DOHH2 (cell line): ENCODE measurements at regions not wholly inside any gene's neighbourhood (a gene's known extent, or its start where the extent isn't known, plus 50 kb on each side); places are given as distances from the start of the nearest gene placed in this dataset.
"Not testable (repeated sequence)": the region's sequence is repeated elsewhere in the genome, so short reads cannot be mapped to it uniquely, and the experiment has no call there.

Experiments
- H3F3A ChIP-seq: fragments of 200-600 bp; sonication (generic), shearing (Covaris generic); 2 replicates; pipeline ENCODE4 v1.6.0; 2016; ENCODE audit warnings: antibody characterized with exemption, mild to moderate bottlenecking; ENCODE audit not compliant: control insufficient read depth, insufficient read depth
- H3K27ac ChIP-seq: fragments of 200-600 bp; sonication (generic); 2 replicates; pipeline ENCODE4 v1.5.1; 2014; ENCODE audit warnings: low read depth, mild to moderate bottlenecking, low read length, moderate library complexity
- H3K27me3 ChIP-seq: fragments of 200-600 bp; sonication (generic); 2 replicates; pipeline ENCODE4 v1.6.1; 2014; ENCODE audit warnings: mild to moderate bottlenecking, low read length, mixed read lengths; ENCODE audit not compliant: control insufficient read depth
- H3K36me3 ChIP-seq: fragments of 200-600 bp; sonication (generic); 2 replicates; pipeline ENCODE4 v1.6.1; 2014; ENCODE audit warnings: mild to moderate bottlenecking, low read length, moderate library complexity, mixed read lengths; ENCODE audit not compliant: control insufficient read depth
- H3K4me1 ChIP-seq: fragments of 200-600 bp; sonication (generic); 2 replicates; pipeline ENCODE4 v1.6.1; 2014; ENCODE audit warnings: mild to moderate bottlenecking, low read length, mixed read lengths; ENCODE audit not compliant: control insufficient read depth
- H3K4me2 ChIP-seq: fragments of 200-600 bp; sonication (generic); 2 replicates; pipeline ENCODE4 v1.6.0; 2014; ENCODE audit warnings: mild to moderate bottlenecking, low read length, moderate library complexity
- H3K4me3 ChIP-seq: fragments of 200-600 bp; sonication (generic); 2 replicates; pipeline ENCODE4 v1.5.1; 2014; ENCODE audit warnings: mild to moderate bottlenecking, low read length, mixed read lengths
- H3K79me2 ChIP-seq: fragments of 200-600 bp; sonication (generic); 2 replicates; pipeline ENCODE4 v1.6.1; 2014; ENCODE audit warnings: mild to moderate bottlenecking, low read length, mixed read lengths; ENCODE audit not compliant: control insufficient read depth
- H3K9me2 ChIP-seq: fragments of 200-600 bp; sonication (generic); replicated peaks from 2 replicates; pipeline ENCODE4 v1.6.1; 2014; ENCODE audit warnings: mild to moderate bottlenecking, low read length, mixed read lengths; ENCODE audit not compliant: control insufficient read depth
- H3K9me3 ChIP-seq: fragments of 200-600 bp; sonication (generic); 2 replicates; pipeline ENCODE4 v1.6.1; 2014; ENCODE audit warnings: antibody characterized with exemption, low read length, mixed read lengths; ENCODE audit not compliant: control insufficient read depth, insufficient read depth
- H4K20me1 ChIP-seq: fragments of 200-600 bp; sonication (generic); 2 replicates; pipeline ENCODE4 v1.6.0; 2014; ENCODE audit warnings: low read depth, mild to moderate bottlenecking, antibody characterized with exemption, low read length, moderate library complexity; ENCODE audit not compliant: control insufficient read depth, insufficient read depth
- CTCF ChIP-seq: fragments of 200-600 bp; sonication (generic); IDR thresholded peaks from one replicate; pipeline ENCODE4 v1.5.1; 2014; ENCODE audit warnings: antibody characterized with exemption, mild to moderate bottlenecking, low read depth, low read length; ENCODE audit not compliant: poor library complexity, severe bottlenecking
- EZH2phosphoT487 ChIP-seq: fragments of 200-600 bp; sonication (generic); IDR thresholded peaks from 2 replicates; pipeline ENCODE4 v1.6.1; 2017; ENCODE audit warnings: borderline replicate concordance, mild to moderate bottlenecking, antibody characterized with exemption, low read length, moderate library complexity, mixed read lengths

DNA sequence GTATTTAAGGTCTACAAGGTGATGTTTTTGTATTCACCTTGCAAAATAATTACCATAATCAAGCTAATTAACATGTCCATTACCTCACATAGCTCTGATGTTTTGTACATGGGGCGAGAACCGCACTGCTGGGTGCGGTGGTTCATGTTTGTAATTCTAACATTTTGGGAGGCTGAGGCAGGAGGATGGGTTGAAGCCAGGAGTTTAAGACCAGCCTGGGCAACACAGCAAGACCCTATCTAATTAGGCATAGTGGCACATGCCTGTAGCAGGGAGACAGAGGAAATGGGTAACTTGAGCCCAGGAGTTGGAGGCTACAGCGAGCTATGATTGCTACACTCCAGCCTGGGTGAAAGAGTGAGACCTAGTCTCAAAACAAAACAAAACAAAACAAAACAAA is 248.2 kb upstream of the NSMCE3 start:
- H3K27ac ChIP-seq = no peak overlapping the region
- H3F3A ChIP-seq = no peaks in the 10 kb centered on the region
- no peaks in the 10 kb centered on the region for H3K4me1 ChIP-seq
- no peaks in the 10 kb centered on the region for H3K9me2 ChIP-seq
- H3K79me2 ChIP-seq = no peaks in the 10 kb centered on the region
- TF ChIP-seq CTCF (no peak), EZH2phosphoT487 (no peak)
- no peak overlapping the region for H3K4me3 ChIP-seq
- no peaks in the 10 kb centered on the region for H4K20me1 ChIP-seq
- no peaks in the 10 kb centered on the region for H3K27me3 ChIP-seq
- H3K4me2 ChIP-seq = no peak overlapping the region
- H3K36me3 ChIP-seq = no peaks in the 10 kb centered on the region
- H3K9me3 ChIP-seq = no peaks in the 10 kb centered on the region; the same call in 1 of the 2 replicates

DNA sequence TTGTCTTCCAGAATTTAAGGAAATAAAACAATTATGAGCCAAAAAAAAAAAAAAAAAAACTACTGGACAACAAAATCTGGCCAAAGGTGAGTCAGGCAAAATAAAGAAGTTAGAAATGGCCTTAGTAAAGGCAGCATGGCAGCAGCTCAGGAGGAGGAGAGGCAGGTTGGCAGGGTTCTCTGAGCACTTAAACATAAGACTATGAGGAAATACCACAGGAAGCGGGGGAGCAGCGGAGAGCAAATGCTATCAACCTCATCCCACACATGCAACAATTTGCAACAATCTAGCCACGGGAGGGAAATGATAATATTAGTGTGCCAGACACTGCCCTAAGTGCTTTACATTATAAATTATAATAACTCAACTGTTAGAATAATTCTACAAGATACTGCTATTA is 247.3 kb upstream of the NSMCE3 start:
- Histone ChIP-seq H3K27ac (no peak overlapping the region), H3K4me3 (no peak overlapping the region), H3K27me3 (no peaks in the 10 kb centered on the region), H3K9me3 (no peaks in the 10 kb centered on the region; the same call in 1 of the 2 replicates), H4K20me1 (no peaks in the 10 kb centered on the region), H3K9me2 (no peaks in the 10 kb centered on the region), H3K79me2 (no peaks in the 10 kb centered on the region), H3K36me3 (no peaks in the 10 kb centered on the region), H3K4me2 (no peak overlapping the region), H3F3A (no peaks in the 10 kb centered on the region), H3K4me1 (no peaks in the 10 kb centered on the region)
- no peak for TF ChIP-seq CTCF

DNA sequence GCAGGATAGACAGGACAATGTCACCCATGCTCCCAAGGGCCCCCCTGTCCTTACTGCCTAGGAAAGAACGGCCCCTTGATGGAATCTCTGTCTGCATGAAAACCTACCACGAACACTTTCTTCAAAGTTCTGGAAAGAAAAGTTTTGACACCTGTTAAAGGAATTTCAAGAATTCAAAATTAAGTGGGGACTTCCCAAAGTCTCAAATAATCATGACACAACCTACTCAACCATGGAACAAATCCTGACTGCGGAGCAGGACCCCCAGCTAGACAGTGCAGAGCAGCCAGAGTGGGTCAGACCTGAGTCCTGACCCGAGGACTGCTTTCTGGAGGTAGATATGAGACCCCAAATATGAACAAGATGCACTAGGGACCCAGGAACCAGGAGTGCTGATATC is 245.3 kb upstream of the NSMCE3 start:
- Histone ChIP-seq H3K79me2 (no peaks in the 10 kb centered on the region), H3F3A (no peaks in the 10 kb centered on the region), H3K4me1 (no peaks in the 10 kb centered on the region), H3K4me3 (no peak overlapping the region), H3K9me3 (no peaks in the 10 kb centered on the region; the same call in 1 of the 2 replicates), H3K36me3 (no peaks in the 10 kb centered on the region), H3K4me2 (no peak overlapping the region), H4K20me1 (no peaks in the 10 kb centered on the region), H3K27me3 (no peaks in the 10 kb centered on the region), H3K27ac (no peak overlapping the region), H3K9me2 (no peaks in the 10 kb centered on the region)
- TF ChIP-seq CTCF (no peak), EZH2phosphoT487 (no peak)

GRCh38 chr15:29511663-29512062 is 242.0 kb upstream of the NSMCE3 start:
- no peaks in the 10 kb centered on the region for H4K20me1 ChIP-seq
- H3K4me2 ChIP-seq = no peak overlapping the region
- no peaks in the 10 kb centered on the region for H3F3A ChIP-seq
- TF ChIP-seq CTCF (no peak), EZH2phosphoT487 (no peak)
- H3K4me1 ChIP-seq = no peaks in the 10 kb centered on the region
- H3K9me3 ChIP-seq = no peaks in the 10 kb centered on the region
- H3K27ac ChIP-seq = no peak overlapping the region
- no peaks in the 10 kb centered on the region for H3K27me3 ChIP-seq
- no peaks in the 10 kb centered on the region for H3K9me2 ChIP-seq
- no peaks in the 10 kb centered on the region for H3K79me2 ChIP-seq
- no peaks in the 10 kb centered on the region for H3K36me3 ChIP-seq
- no peak overlapping the region for H3K4me3 ChIP-seq

DNA sequence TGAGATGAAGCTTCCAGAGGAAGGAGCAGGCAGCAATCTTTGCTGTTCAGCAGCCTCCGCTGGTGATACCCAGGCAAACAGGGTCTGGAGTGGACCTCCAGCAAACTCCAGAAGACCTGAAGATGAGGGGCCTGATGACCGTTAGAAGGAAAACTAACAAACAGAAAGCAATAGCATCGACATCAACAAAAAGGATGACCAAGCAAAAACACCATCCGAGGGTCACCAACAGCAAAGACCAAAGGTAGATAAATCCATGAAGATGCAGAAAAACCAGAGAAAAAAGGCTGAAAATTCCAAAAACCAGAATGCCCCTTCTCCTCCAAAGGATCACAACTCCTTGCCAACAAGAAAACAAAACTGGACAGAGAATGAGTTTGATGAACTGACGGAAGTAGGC is 235.9 kb upstream of the NSMCE3 start:
- not testable (repeated sequence) for H3F3A ChIP-seq, H3K27ac ChIP-seq, H4K20me1 ChIP-seq, H3K4me1 ChIP-seq, H3K9me3 ChIP-seq, H3K4me2 ChIP-seq, H3K36me3 ChIP-seq, H3K79me2 ChIP-seq, H3K27me3 ChIP-seq, H3K4me3 ChIP-seq, H3K9me2 ChIP-seq
